HG03280 (cell line): ENCODE measurements at regions not wholly inside any gene's neighbourhood (a gene's known extent, or its start where the extent isn't known, plus 50 kb on each side); places are given as distances from the start of the nearest gene placed in this dataset.
"Not testable (repeated sequence)": the region's sequence is repeated elsewhere in the genome, so short reads cannot be mapped to it uniquely, and the experiment has no call there.

Experiments used
- ATAC-seq: cut with Tn5 transposase; IDR thresholded peaks from one replicate; pipeline ENCODE4 v1.9.1; 2021; ENCODE audit warnings: mild to moderate bottlenecking, moderate library complexity; ENCODE audit not compliant: unreplicated experiment

GRCh38 chr6:6930223-6930880 lies 177.4 kb upstream of the RREB1 start:
- ATAC-seq, result no peak

GRCh38 chr6:6931071-6932025 lies 176.4 kb upstream of the RREB1 start:
- ATAC-seq, result no peak

- no peak for ATAC-seq
Measured at GRCh38 chr6:6932341-6932740, 175.4 kb upstream of the RREB1 start.

GRCh38 chr6:6932968-6933367 lies 174.8 kb upstream of the RREB1 start:
- ATAC-seq, result no peak

- no peak for ATAC-seq
Measured at GRCh38 chr6:6940031-6941025, 167.4 kb upstream of the RREB1 start.

GRCh38 chr6:6941201-6941600 lies 166.6 kb upstream of the RREB1 start:
- no peak for ATAC-seq

GRCh38 chr6:6942091-6942490 lies 165.7 kb upstream of the RREB1 start:
- ATAC-seq, result no peak

- no peak for ATAC-seq
Measured at GRCh38 chr6:6942831-6943230, 164.9 kb upstream of the RREB1 start.

- no peak for ATAC-seq
Measured at GRCh38 chr6:6943421-6943820, 164.3 kb upstream of the RREB1 start.

GRCh38 chr6:6946206-6947155 lies 161.3 kb upstream of the RREB1 start:
- ATAC-seq, result no peak

GRCh38 chr6:6950373-6951145 lies 157.2 kb upstream of the RREB1 start:
- ATAC-seq, result no peak

- ATAC-seq, result no peak
Measured at GRCh38 chr6:6951355-6951754, 156.4 kb upstream of the RREB1 start.

- no peak for ATAC-seq
Measured at GRCh38 chr6:6952484-6952883, 155.3 kb upstream of the RREB1 start.

GRCh38 chr6:6952927-6953326 lies 154.8 kb upstream of the RREB1 start:
- ATAC-seq, result not testable (repeated sequence)

- no peak for ATAC-seq
Measured at GRCh38 chr6:6960571-6961251, 147.1 kb upstream of the RREB1 start.

- no peak for ATAC-seq
Measured at GRCh38 chr6:6962086-6962485, 145.7 kb upstream of the RREB1 start.

GRCh38 chr6:6962699-6963098 lies 145.1 kb upstream of the RREB1 start:
- ATAC-seq, result no peak

- not testable (repeated sequence) for ATAC-seq
Measured at GRCh38 chr6:6963390-6963789, 144.4 kb upstream of the RREB1 start.
